DMS 273 treated with DMSO at 0.1 percent for 48 hours (cell line): ENCODE measurements at regions not wholly inside any gene's neighbourhood (a gene's known extent, or its start where the extent isn't known, plus 50 kb on each side); places are given as distances from the start of the nearest gene placed in this dataset.

Source experiments
- DNase-seq: peaks from one replicate; lab custom pipeline; 2025; lab: John Stamatoyannopoulos, UW

GRCh38 chrX:97666890-97667289 is 783.2 kb downstream of the RPA4 start:
- DNase-seq = no peak

DNA sequence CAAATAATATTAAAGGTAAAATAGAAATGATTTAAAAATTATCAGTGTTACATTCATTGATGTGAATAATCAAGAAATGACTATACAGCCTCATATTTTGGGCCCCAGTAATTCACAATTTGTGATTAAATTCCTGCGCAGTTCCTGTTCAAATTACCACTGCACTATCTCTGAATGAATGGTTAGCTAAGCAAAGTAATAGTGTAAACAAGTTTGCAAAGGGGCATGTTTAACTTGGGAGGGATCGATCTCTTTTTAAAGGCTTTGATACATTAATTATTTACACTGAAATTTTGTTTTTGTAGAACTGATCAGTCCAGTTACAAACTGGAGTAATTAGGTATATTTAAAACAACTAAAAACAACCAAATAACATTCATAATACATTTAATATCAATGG is 784.4 kb downstream of the RPA4 start:
- no peak for DNase-seq

DNA sequence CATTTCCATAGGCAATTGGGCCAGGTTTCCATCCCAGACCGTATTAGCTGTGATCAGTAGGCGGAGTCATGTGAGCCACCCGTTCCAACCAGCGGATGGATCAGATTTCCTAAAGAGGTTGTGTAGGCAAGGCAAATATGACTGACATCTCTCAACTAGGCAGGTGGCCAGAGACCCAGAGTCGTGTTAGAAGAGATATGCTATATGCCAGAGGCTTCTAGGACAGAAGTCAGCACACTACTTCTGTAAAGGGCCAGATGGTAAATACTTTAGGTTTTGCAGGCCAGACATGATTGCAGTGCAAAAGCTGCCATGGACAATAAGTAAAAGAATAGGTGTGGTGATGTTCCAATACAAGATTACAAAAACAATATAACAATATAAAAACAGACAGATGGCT is 788.4 kb downstream of the RPA4 start:
- DNase-seq = peak; percentile 48

DNA sequence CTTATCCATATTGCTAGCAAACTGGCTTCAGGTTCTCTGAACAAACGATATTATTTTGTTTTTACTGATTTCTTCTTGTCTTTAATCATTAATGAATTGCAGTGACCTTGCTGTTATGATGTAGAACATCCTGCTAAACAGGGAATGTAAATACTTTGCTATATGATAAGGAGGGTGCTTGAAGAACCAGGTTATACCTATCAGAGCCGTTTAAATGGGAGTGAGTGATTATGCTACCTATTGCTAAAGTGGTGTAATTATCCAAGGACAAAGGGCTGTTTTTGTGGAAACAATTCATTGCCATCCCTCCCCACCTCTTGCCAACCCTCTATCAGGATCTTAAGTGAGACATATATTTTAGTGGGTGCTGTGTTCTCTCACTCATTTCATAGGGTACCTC is 788.9 kb downstream of the RPA4 start:
- DNase-seq = no peak

DNA sequence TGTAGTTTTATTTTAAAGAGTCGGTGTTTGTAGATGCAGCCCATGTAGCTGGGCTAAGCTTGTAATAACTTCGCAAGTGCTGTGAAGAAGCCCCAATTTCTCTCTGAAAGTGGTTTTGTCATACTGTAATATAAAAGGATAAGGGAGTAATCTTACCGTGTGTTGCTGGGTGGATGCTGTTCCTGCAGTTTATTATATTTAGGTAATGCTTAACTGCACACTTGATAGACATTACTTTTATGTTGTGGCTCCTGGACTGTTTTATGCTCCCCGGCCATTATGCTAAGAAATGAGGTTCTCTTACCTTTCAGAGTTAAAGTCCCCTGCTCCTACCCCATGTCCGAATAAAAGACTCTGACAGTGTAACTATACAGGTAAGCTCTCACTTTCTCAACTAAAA is 789.4 kb downstream of the RPA4 start:
- DNase-seq = no peak

DNA sequence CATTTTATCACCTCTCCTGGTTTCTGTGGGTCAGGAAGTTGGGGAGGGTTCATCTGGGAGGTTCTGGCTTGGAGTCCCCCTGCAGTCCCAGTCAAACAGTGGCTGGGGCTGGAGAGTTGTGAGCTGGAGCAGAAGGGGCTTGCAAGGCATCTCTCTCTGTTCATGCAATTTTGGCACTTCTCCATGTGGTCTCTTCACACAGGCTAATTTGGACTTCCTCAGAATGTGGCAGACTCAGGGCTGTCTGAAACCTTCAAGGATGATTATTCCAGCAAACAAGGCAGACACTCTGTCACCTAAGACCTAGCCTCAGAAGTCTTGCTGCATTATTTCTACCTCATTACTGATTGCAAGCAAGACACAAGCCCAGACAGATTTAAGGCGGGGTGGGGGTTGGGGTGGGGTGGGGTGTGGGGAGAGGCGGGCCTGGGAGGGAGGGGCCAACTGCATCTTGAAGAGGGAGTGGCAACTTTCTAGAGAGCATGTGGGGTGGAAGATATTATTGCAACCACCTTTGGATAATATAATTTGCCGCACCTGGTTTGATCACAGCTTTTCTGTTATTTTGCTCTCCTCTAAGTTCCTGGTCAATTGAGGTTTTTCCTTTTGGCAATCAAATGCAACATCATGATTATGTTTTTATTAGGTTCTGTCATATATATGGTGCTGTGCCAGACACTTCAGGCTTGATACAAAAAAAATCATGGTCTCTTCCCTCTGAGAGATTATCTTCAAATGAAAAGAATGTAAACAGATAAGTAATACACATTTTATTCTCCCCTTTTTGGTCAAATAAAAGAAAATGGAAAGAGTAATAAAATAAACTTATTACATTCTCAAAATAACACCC is 799.5 kb downstream of the RPA4 start:
- DNase-seq = no peak

DNA sequence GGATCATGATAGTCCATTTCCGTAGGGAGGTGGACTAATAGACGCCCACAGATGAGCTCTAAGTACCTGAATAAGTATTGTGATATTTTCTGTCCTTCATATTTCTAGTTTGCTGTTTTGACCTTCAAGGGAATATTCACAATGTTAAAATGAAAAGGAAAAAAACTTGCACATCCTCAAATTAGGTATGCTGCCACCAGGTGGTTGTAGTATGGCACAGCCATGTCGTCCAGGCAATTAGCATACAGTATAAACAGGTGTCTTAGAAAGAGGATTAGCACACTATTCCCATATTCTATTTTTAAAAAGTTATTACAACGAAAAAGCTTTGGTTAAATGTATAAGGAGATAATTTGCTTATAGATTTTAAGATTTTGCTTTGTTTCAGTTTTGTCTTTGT is 802.0 kb downstream of the RPA4 start:
- no peak for DNase-seq

DNA sequence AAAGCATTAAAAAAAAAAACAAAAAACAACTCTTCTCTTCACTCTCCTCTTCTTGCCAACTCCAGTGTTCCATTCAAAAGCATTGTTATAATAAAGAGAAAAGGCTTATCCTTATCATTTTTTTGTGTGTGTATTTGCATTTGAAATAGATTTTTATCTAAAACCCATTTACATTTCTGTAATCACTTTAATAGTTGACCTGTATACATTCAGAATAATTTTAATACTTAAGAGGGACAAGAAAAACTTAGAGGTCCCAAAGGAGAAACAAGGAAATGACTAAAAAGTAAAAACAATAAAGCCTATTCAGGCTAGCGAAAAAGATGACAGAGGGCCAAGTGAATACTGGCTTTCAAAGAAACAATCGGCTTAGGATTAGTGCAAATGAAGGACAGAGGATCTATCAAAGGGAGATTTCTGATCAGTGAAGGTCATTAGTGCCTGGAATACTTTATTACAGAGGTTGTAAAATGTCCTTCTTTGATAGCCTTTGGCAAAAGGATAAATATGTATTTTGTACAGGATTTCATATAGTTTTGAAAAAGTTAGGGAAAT is 808.3 kb downstream of the RPA4 start:
- DNase-seq = no peak

DNA sequence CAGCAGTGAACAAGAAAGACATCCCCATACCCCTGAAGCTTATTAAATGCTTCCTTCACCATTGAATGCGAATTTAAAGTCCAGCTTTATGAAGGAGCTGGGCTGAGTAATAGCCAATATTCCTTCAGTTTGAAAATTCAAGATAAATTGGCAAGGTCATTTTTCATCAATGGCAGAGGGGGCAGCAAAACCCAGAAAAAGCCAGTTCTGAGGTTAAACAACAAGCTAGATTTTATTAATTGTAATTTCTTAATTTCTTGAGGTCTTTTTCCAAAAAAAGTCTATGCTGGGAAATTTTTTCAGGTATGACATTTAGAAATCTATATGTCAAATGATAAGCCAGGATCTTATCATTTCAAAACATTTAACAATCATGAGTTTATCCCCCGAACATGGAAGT is 808.9 kb downstream of the RPA4 start:
- no peak for DNase-seq

DNA sequence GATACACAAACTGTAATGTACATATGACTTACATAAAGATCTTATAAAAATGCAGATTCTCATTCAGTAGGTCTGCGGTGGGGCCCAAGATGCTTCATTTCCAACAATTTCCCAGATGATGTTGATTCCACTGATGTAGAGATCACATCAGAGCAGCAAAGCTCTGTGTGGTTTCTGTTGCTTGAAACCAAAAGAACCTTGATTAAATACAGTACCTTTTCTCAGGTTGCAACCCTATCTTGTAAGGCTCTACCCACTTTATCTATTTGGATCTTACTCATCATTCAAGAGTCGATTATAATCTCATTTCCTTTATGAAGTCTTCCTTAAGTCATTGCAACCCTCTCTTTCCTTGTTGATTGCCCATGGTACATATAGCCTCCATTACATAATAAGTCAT is 816.8 kb downstream of the RPA4 start:
- DNase-seq = no peak

DNA sequence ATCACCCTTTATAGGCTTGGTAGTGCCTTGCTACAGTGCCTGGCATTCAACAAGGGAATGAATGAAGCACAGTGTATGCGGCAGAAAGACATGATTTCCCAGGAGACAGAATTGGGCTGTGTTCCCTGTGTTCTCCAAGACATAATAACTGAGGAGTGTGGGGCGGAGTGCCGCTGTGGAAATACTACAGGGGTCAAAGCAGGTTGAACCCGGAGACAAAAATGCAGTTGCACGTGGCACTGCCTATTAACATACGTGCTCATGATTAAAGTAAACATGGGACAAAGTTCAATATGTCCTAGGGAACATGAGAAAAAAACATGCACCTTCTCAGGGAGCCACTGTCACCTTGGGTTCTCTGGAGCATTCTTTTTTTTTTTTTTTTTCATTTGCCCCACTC is 820.8 kb downstream of the RPA4 start:
- DNase-seq = no peak

GRCh38 chrX:97704881-97705280 is 821.2 kb downstream of the RPA4 start:
- DNase-seq = no peak

- DNase-seq = no peak
Observed at GRCh38 chrX:97705936-97706335, 822.2 kb downstream of the RPA4 start.

DNA sequence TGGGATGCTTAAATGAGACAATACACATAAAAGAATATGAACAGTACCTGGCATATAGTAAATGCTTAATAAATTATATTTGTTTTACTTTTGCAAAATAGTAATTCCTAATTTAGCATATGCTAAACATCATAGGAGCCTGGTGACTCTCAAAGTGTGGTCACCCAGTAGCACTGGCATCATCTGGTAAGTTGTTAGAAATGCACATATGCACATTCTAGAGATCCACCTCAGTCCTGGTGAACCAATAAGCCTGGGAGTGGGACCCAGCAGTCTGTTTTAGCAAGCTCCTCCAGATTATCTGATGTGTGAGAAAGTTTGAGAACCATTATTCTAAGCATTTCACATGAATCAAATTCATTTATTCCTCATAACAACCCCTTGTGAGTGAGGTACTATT is 830.4 kb downstream of the RPA4 start:
- DNase-seq = no peak

GRCh38 chrX:97728215-97728614 is 844.5 kb downstream of the RPA4 start:
- no peak for DNase-seq

- no peak for DNase-seq
Observed at GRCh38 chrX:97740044-97740443, 856.3 kb downstream of the RPA4 start.

DNA sequence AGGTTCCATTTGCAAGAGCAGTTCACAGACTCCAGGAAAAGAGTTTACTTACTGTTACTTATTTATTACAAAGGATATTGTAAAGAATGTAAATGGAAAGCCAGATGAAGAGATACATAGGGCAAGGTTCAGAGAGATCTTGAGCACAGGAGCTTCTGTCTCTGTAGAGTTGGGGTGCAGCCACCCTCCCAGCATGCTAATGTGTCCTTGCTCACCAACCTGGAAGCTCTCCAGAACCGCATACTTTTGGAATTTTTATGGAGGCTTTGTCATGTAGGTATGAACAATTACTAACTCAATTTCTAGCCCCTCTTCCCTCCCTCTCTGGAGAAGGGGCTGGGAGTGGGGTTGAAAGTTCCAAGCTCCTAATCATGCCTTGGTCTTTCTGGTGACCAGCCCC is 857.2 kb downstream of the RPA4 start:
- no peak for DNase-seq

DNA sequence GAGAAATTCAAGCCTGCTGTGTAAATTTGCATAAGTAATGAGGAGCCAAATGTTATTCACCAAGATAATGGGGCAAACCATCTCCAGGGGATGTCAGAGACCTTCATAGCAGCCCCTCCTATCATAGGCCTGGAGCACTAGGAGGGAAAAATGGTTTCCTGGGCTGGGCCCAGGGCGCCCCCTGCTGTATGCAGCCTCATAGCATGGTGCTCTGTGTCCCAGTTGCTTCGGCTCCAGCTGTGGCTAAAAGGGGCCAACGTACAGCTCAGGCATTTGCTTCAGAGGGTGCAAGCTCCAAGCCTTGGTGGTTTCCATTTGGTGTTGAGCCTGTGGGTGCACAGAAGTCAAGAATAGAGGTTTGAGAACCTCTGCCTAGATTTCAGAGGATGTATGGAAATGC is 859.3 kb downstream of the RPA4 start:
- no peak for DNase-seq

- no peak for DNase-seq
Observed at GRCh38 chrX:97747346-97747745, 863.6 kb downstream of the RPA4 start.

DNA sequence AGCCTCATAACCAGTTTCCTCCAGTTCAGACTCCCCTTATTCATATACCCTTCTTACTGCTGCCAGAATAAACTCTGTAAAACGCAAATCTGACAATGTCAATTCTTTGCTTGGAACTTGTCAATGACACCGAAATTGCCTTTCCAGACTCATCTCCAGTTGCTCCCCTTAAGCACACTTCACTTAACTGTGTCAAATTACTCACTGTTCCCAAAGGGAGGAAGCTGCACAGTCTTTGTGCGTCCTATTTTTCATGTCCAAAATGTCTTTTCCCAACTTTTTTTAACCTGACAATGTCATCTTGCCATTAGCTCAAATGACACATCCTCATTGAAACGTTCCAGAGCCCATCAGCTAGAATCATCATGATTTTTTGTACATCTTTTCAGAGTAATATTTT is 867.3 kb downstream of the RPA4 start:
- no peak for DNase-seq

- DNase-seq = no peak
Observed at GRCh38 chrX:97751735-97752134, 868.0 kb downstream of the RPA4 start.

DNA sequence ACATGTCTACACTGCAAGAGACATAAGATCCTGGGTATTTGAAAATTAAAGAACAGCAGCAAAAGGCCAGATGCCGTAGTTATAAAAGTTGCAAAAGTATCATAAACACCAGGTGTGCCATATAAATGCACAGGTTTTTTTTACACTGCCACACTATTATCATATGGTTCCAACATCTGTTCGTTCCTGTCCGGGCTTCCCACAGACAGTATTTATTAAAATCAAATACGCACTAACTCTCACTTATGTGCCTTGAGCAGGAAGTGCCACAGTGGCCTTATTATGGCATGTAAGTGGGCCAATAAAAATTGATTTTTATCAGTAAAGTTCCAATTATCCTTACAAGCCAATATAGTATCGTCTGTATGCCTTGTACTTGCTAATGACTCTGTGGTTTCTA is 873.2 kb downstream of the RPA4 start:
- peak; percentile 85 for DNase-seq

GRCh38 chrX:97763391-97763790 is 879.7 kb downstream of the RPA4 start:
- no peak for DNase-seq

- DNase-seq = no peak
Observed at GRCh38 chrX:97763981-97764380, 880.3 kb downstream of the RPA4 start.
